Glomerular endothelial cell (primary cell): ENCODE measurements at regions not wholly inside any gene's neighbourhood (a gene's known extent, or its start where the extent isn't known, plus 50 kb on each side); places are given as distances from the start of the nearest gene placed in this dataset.
"Not testable (repeated sequence)": the region's sequence is repeated elsewhere in the genome, so short reads cannot be mapped to it uniquely, and the experiment has no call there.

Experiments used
- DNase-seq: peaks from one replicate; pipeline ENCODE4 v3.0.0-alpha.2; 2011; ENCODE audit warnings: low read depth, low spot score; ENCODE audit errors: extremely low read depth

GRCh38 chr2:6103372-6103771 is 411.2 kb downstream of the SOX11 start:
- DNase-seq: no peak

GRCh38 chr2:6103949-6104348 is 411.8 kb downstream of the SOX11 start:
- no peak for DNase-seq

- no peak for DNase-seq
Measured at GRCh38 chr2:6107290-6107689, 415.1 kb downstream of the SOX11 start.

GRCh38 chr2:6109831-6110230 is 417.6 kb downstream of the SOX11 start:
- no peak for DNase-seq

GRCh38 chr2:6111781-6112261 is 419.6 kb downstream of the SOX11 start:
- no peak for DNase-seq

- no peak for DNase-seq
Measured at GRCh38 chr2:6113786-6114185, 421.6 kb downstream of the SOX11 start.

- no peak for DNase-seq
Measured at GRCh38 chr2:6127718-6128117, 435.5 kb downstream of the SOX11 start.

- DNase-seq: no peak
Measured at GRCh38 chr2:6139142-6139541, 447.0 kb downstream of the SOX11 start.

- no peak for DNase-seq
Measured at GRCh38 chr2:6139916-6140315, 447.7 kb downstream of the SOX11 start.

- DNase-seq: no peak
Measured at GRCh38 chr2:6140509-6140908, 448.3 kb downstream of the SOX11 start.

GRCh38 chr2:6143812-6144211 is 451.6 kb downstream of the SOX11 start:
- DNase-seq: no peak

GRCh38 chr2:6147215-6147614 is 455.0 kb downstream of the SOX11 start:
- not testable (repeated sequence) for DNase-seq

- no peak for DNase-seq
Measured at GRCh38 chr2:6148882-6149281, 456.7 kb downstream of the SOX11 start.

GRCh38 chr2:6159606-6160005 is 467.4 kb downstream of the SOX11 start:
- no peak for DNase-seq

- DNase-seq: no peak
Measured at GRCh38 chr2:6163932-6164331, 471.7 kb downstream of the SOX11 start.

GRCh38 chr2:6164986-6165747 is 473.0 kb downstream of the SOX11 start:
- no peak for DNase-seq

GRCh38 chr2:6167592-6168138 is 475.5 kb downstream of the SOX11 start:
- DNase-seq: no peak

- no peak for DNase-seq
Measured at GRCh38 chr2:6168485-6168884, 476.3 kb downstream of the SOX11 start.

- DNase-seq: no peak
Measured at GRCh38 chr2:6171294-6171693, 479.1 kb downstream of the SOX11 start.

GRCh38 chr2:6177811-6178210 is 485.6 kb downstream of the SOX11 start:
- DNase-seq: no peak

- no peak for DNase-seq
Measured at GRCh38 chr2:6181525-6181924, 489.3 kb downstream of the SOX11 start.

GRCh38 chr2:6181926-6182325 is 489.7 kb downstream of the SOX11 start:
- DNase-seq: no peak

GRCh38 chr2:6183226-6183625 is 491.0 kb downstream of the SOX11 start:
- DNase-seq: no peak
